ENCODE measurements at regions not wholly inside any gene's neighbourhood (a gene's known extent, or its start where the extent isn't known, plus 50 kb on each side); places are given as distances from the start of the nearest gene placed in this dataset.
"Not testable (repeated sequence)": the region's sequence is repeated elsewhere in the genome, so short reads cannot be mapped to it uniquely, and the experiment has no call there.

DNA sequence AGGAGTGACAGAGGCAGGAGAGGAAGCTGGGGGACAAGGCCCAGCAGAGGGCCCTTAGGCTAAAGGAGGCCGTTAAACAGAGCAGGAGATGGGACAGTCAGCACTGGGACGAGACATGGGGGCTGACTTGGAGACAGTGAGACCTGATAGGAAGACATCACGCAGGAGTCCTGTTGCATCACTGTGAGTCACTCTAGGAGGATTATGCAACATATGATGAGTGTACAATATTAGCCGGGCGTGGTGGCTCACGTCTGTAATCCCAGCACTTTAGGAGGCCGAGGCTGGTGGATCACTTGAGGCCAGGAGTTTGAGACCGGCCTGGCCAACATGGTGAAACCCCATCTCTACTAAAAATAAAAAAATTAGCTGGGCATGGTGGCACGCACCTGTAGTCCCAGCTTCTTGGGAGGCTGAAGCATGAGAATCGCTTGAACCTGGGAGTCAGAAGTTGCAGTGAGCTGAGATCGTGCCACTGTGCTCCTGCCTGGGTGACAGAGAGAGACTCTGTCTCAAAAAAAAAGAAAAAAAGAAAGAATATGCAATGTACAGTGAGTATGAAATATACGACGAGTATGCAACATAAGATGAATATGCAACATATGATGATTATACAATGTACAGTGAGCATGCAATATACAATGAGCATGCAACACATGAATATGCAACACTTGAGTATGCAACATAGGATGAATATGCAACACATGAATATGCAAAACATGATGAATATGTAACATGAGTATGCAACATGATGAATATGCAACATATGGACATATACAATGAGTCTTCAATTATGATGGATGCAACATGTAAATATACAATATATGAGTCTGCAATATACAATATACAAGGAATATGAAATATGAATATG, 83.3 kb upstream of the ID2 start:
- Histone ChIP-seq H3K9me3 (ENCODE audit: insufficient read depth, low read length) (no peaks in the 10 kb centered on the region), H3K9ac (ENCODE audit: insufficient read length, low read depth) (no peak overlapping the region), H3K4me1 (ENCODE audit: insufficient read depth, insufficient read length) (no peaks in the 10 kb centered on the region), H3K36me3 (ENCODE audit: insufficient read depth, insufficient read length, low read length) (no peaks in the 10 kb centered on the region), H3K27me3 (ENCODE audit: insufficient read depth, insufficient read length) (no peaks in the 10 kb centered on the region), H3K4me3 (ENCODE audit: insufficient read length, low read depth) (no peak overlapping the region)
- no peak for DNase-seq (ENCODE audit: low read depth, low spot score)
- TF ChIP-seq ZNF274 (IDR thresholded peaks at IDR 0.05; ENCODE audit: low read depth, low read length) (no peak), YY1 (IDR thresholded peaks at IDR 0.05; ENCODE audit: insufficient read depth, insufficient read length) (no peak)

DNA sequence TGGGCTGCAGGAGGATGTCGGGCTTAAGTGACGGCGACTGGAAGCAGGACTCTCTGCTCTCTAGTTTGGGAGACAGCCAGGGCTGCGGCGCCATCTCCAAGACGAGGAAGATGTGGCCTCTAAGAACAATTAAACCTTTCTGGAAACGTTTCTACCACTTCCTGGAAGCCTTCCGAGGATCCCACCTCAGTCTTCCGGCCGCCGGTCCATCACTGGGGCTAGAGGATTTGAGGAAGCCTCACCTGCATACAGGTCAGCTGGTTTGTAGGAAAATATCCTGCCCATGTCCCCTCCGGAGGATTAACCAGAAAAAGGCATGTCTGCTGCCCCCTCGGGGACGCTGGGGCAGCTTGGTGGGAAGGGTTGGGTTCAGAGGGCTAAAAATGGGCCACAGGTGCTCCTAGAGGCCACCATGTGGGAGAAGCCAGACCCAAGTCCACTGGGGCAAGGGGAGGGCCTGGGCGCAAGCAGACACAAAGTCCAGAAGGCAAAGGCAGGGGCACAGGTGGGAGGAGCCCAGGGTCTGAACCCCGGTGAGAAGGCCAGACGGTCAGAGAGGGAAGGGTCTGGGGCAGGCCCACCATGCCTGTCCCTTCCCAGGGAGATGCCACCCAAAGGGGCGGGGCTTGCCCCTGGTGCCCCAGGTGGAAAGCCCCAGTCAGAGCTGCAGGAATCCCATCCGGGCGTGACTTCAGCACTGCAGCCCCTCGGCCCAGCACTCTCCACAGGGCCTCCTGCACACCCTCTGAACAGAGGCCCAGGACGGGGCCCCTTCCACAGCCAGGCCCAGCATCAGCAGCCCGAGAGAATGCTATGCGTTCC, 82.2 kb upstream of the ID2 start:
- Histone ChIP-seq H3K27me3 (ENCODE audit: insufficient read depth, insufficient read length) (no peaks in the 10 kb centered on the region), H3K9me3 (ENCODE audit: insufficient read depth, low read length) (no peaks in the 10 kb centered on the region), H3K4me3 (ENCODE audit: insufficient read length, low read depth) (no peak overlapping the region), H3K4me1 (ENCODE audit: insufficient read depth, insufficient read length) (no peaks in the 10 kb centered on the region), H3K36me3 (ENCODE audit: insufficient read depth, insufficient read length, low read length) (no peaks in the 10 kb centered on the region), H3K9ac (ENCODE audit: insufficient read length, low read depth) (no peak overlapping the region)
- TF ChIP-seq YY1 (IDR thresholded peaks at IDR 0.05; ENCODE audit: insufficient read depth, insufficient read length) (no peak), SUZ12 (IDR thresholded peaks at IDR 0.05; ENCODE audit: extremely low read depth, insufficient read depth, insufficient read length) (no peak), ZNF274 (IDR thresholded peaks at IDR 0.05; ENCODE audit: low read depth, low read length) (no peak)
- DNase-seq (ENCODE audit: low read depth, low spot score), result no peak

DNA sequence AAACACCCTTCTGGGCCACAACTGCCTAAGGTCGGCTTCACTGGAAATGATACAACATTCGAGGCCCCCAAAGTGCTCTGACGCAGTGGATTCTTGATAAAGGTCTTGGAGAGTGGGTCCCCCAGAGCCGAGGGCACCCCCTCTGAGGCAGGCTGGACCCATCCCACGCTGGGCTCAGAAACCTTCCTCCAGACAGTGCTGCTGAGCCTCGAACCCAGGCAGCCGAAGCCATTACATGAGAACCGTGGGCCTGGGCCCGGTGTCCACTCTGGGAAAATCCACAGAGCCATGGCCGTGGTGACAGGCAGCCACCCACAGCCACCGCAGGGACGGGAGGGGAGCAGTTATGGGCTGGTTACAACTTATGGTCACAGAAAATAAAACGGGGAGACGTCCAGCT, 81.4 kb upstream of the ID2 start:
- no peaks in the 10 kb centered on the region for H3K4me1 ChIP-seq (ENCODE audit: insufficient read depth, insufficient read length)

DNA sequence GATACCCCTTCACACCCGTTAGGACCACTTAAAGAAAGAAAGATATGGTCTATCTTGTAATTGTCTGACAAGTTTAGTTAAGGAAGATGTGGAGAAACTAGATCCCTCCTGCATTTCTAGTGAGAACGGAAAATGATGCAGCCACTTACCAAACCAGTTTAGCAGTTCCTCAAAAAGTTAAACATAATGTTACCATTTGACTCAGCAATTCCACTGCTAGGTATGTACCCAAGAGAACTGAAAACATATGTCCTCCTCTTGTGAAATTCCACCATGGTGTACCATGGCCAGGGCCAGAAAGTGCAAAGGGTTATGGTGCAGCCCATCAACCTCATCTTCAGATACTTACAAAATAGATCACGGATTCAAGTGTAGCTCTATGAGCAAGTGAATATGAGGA, 79.0 kb upstream of the ID2 start:
- TF ChIP-seq YY1 (IDR thresholded peaks at IDR 0.05; ENCODE audit: insufficient read depth, insufficient read length), result no peak
- TF ChIP-seq ZNF274 (IDR thresholded peaks at IDR 0.05; ENCODE audit: low read depth, low read length), result no peak
- no peak for TF ChIP-seq SUZ12 (IDR thresholded peaks at IDR 0.05; ENCODE audit: extremely low read depth, insufficient read depth, insufficient read length)
- no peaks in the 10 kb centered on the region for H3K36me3 ChIP-seq (ENCODE audit: insufficient read depth, insufficient read length, low read length)
- peaks cover 4% of the 10 kb centered on the region for H3K27me3 ChIP-seq (ENCODE audit: insufficient read depth, insufficient read length)
- no peak overlapping the region for H3K9ac ChIP-seq (ENCODE audit: insufficient read length, low read depth)
- no peak overlapping the region for H3K4me3 ChIP-seq (ENCODE audit: insufficient read length, low read depth)
- no peak for DNase-seq (ENCODE audit: low read depth, low spot score)
- no peaks in the 10 kb centered on the region for H3K9me3 ChIP-seq (ENCODE audit: insufficient read depth, low read length)
- no peaks in the 10 kb centered on the region for H3K4me1 ChIP-seq (ENCODE audit: insufficient read depth, insufficient read length)

More for the DNA sequence above, 81.4 kb upstream of the ID2 start:
- Histone ChIP-seq H3K4me3 (ENCODE audit: insufficient read length, low read depth) (no peak overlapping the region), H3K36me3 (ENCODE audit: insufficient read depth, insufficient read length, low read length) (no peaks in the 10 kb centered on the region), H3K27me3 (ENCODE audit: insufficient read depth, insufficient read length) (no peaks in the 10 kb centered on the region), H3K9ac (ENCODE audit: insufficient read length, low read depth) (no peak overlapping the region), H3K9me3 (ENCODE audit: insufficient read depth, low read length) (no peaks in the 10 kb centered on the region)
- TF ChIP-seq SUZ12 (IDR thresholded peaks at IDR 0.05; ENCODE audit: extremely low read depth, insufficient read depth, insufficient read length) (no peak), YY1 (IDR thresholded peaks at IDR 0.05; ENCODE audit: insufficient read depth, insufficient read length) (no peak), ZNF274 (IDR thresholded peaks at IDR 0.05; ENCODE audit: low read depth, low read length) (no peak)
- DNase-seq (ENCODE audit: low read depth, low spot score), result no peak

DNA sequence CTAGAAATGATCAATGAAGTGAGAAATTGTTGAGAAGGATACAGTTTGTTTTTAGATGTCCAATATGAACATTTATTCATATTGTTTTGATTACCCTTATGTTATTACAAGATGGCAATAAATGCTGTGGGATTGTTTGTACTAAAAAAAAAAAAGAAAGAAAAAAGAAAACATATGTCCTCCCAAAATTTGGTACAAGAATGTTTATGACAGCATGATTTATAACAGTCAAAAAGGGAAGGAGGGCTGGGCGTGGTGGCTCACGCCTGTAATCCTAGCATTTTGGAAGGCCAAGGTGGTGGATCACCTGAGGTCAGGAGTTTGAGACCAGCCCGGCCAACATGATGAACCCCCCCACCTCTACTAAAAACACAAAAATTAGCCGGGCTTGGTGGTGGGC, 78.5 kb upstream of the ID2 start:
- not testable (repeated sequence) for DNase-seq (ENCODE audit: low read depth, low spot score); H3K36me3 ChIP-seq (ENCODE audit: insufficient read depth, insufficient read length, low read length); H3K9ac ChIP-seq (ENCODE audit: insufficient read length, low read depth); H3K4me3 ChIP-seq (ENCODE audit: insufficient read length, low read depth); H3K4me1 ChIP-seq (ENCODE audit: insufficient read depth, insufficient read length); H3K9me3 ChIP-seq (ENCODE audit: insufficient read depth, low read length); H3K27me3 ChIP-seq (ENCODE audit: insufficient read depth, insufficient read length)

DNA sequence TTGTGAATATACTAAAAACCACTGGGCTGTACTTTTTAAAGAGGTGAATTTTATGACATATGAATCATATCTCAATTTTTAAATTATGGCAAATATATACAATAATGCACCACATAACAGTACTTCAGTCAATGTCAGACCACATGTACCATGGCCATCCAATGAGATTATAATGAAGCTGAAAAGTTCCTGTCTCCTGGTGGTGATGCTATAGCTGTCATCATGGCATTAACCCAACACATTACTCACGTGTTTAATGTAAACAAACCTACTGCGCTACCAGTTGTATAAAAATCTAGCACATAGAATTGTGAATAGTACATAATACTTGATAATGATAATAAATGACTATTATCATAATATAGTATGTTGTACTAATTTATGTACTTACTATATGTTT, 77.6 kb upstream of the ID2 start:
- no peaks in the 10 kb centered on the region for H3K36me3 ChIP-seq (ENCODE audit: insufficient read depth, insufficient read length, low read length)
- no peak for TF ChIP-seq ZNF274 (IDR thresholded peaks at IDR 0.05; ENCODE audit: low read depth, low read length)
- no peak for TF ChIP-seq SUZ12 (IDR thresholded peaks at IDR 0.05; ENCODE audit: extremely low read depth, insufficient read depth, insufficient read length)
- no peak for TF ChIP-seq YY1 (IDR thresholded peaks at IDR 0.05; ENCODE audit: insufficient read depth, insufficient read length)
- DNase-seq (ENCODE audit: low read depth, low spot score), result no peak
- no peak overlapping the region for H3K9ac ChIP-seq (ENCODE audit: insufficient read length, low read depth)
- no peaks in the 10 kb centered on the region for H3K9me3 ChIP-seq (ENCODE audit: insufficient read depth, low read length)
- H3K4me3 ChIP-seq (ENCODE audit: insufficient read length, low read depth), result no peak overlapping the region
- peaks cover 4% of the 10 kb centered on the region for H3K27me3 ChIP-seq (ENCODE audit: insufficient read depth, insufficient read length)
- H3K4me1 ChIP-seq (ENCODE audit: insufficient read depth, insufficient read length), result no peaks in the 10 kb centered on the region

DNA sequence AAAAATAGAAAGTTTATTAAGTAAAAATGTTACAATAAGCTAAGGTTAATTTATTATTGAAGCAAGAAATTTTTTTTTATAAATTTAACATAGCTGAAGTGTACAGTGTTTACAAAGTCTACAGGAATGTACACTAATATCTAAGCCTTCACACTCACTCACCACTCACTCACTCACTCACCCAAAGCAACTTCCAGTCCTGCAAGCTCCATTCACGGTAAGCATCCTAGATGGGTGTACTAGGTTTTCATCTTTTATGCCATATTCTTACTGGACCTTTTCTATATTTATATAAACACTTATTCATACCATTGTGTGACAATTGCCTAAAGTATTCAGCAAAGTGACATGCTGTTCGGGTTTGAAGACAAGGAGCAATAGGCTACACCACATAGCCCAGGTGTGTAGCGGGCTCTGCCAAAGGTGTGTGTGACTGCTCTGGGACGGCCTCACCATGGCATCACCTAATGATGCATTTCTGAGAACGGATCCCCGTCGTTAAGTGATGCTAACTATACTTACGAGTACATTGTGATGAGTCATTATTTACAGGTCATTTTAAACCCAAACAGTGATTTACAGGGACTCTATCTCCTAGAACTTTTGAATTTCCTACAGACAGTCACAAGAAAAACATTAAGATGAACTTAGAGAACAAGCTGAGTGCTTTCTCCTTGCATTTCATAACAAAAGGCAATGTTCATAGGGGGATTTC, 76.3 kb upstream of the ID2 start:
- H3K9ac ChIP-seq (ENCODE audit: insufficient read length, low read depth), result no peak overlapping the region
- no peak for TF ChIP-seq ZNF274 (IDR thresholded peaks at IDR 0.05; ENCODE audit: low read depth, low read length)
- TF ChIP-seq SUZ12 (IDR thresholded peaks at IDR 0.05; ENCODE audit: extremely low read depth, insufficient read depth, insufficient read length), result no peak
- TF ChIP-seq YY1 (IDR thresholded peaks at IDR 0.05; ENCODE audit: insufficient read depth, insufficient read length), result no peak

More for the DNA sequence above, 76.3 kb upstream of the ID2 start:
- H3K27me3 ChIP-seq (ENCODE audit: insufficient read depth, insufficient read length), result peaks cover 4% of the 10 kb centered on the region
- H3K9me3 ChIP-seq (ENCODE audit: insufficient read depth, low read length), result peaks cover 3% of the 10 kb centered on the region; the same call in 1 of the 2 replicates
- no peaks in the 10 kb centered on the region for H3K4me1 ChIP-seq (ENCODE audit: insufficient read depth, insufficient read length)
- no peak overlapping the region for H3K4me3 ChIP-seq (ENCODE audit: insufficient read length, low read depth)
- no peak for DNase-seq (ENCODE audit: low read depth, low spot score)
- H3K36me3 ChIP-seq (ENCODE audit: insufficient read depth, insufficient read length, low read length), result no peaks in the 10 kb centered on the region

All from NT2/D1 (cell line).